Frontal cortex (tissue), 3 donors: ENCODE measurements at regions not wholly inside any gene's neighbourhood (a gene's known extent, or its start where the extent isn't known, plus 50 kb on each side); places are given as distances from the start of the nearest gene placed in this dataset.

Experiments used
- DNase-seq, 2 donors: peaks; one replicate each; pipeline ENCODE4 v3.0.0; 2012; ENCODE audit warnings: low spot score in 2 of 2
- FAIRE-seq: peaks from 2 replicates; lab custom pipeline; 2012; peaks lifted over from hg19 to GRCh38; lab: Jason Lieb, UNC
- donor health status: control.
- donor health status: control.
- donor health status: control.

GRCh38 chr10:52633266-52633665 lies 139.3 kb downstream of the MBL2 start:
- no peak for DNase-seq
- FAIRE-seq = no peak

- no peak for FAIRE-seq
- no peak for DNase-seq
Observed at GRCh38 chr10:52635651-52636050, 136.9 kb downstream of the MBL2 start.

- no peak for DNase-seq
- no peak for FAIRE-seq
Observed at GRCh38 chr10:52636874-52637273, 135.7 kb downstream of the MBL2 start.

GRCh38 chr10:52637592-52637991 lies 135.0 kb downstream of the MBL2 start:
- DNase-seq = no peak
- no peak for FAIRE-seq

GRCh38 chr10:52639652-52640051 lies 132.9 kb downstream of the MBL2 start:
- DNase-seq (no peak), FAIRE-seq (no peak)

GRCh38 chr10:52642208-52642607 lies 130.4 kb downstream of the MBL2 start:
- FAIRE-seq = no peak
- DNase-seq = no peak

GRCh38 chr10:52644373-52645186 lies 128.0 kb downstream of the MBL2 start:
- peak; percentile 79 for FAIRE-seq
- peak; percentile 7 to 8 for DNase-seq

GRCh38 chr10:52645187-52645758 lies 127.3 kb downstream of the MBL2 start:
- FAIRE-seq (no peak), DNase-seq (no peak)

- FAIRE-seq (no peak), DNase-seq (no peak)
Observed at GRCh38 chr10:52649511-52649910, 123.1 kb downstream of the MBL2 start.

GRCh38 chr10:52650873-52651272 lies 121.7 kb downstream of the MBL2 start:
- FAIRE-seq (no peak), DNase-seq (no peak)

- FAIRE-seq (no peak), DNase-seq (no peak)
Observed at GRCh38 chr10:52651293-52651692, 121.3 kb downstream of the MBL2 start.

GRCh38 chr10:52652431-52653262 lies 119.9 kb downstream of the MBL2 start:
- peak in 1 of 2 donors; percentile 15 for DNase-seq
- peak; percentile 97 for FAIRE-seq

- no peak for FAIRE-seq
- DNase-seq = peak in 1 of 2 donors; percentile 4
Observed at GRCh38 chr10:52653263-52653909, 119.2 kb downstream of the MBL2 start.

- DNase-seq (no peak), FAIRE-seq (no peak)
Observed at GRCh38 chr10:52654201-52654600, 118.4 kb downstream of the MBL2 start.

GRCh38 chr10:52658112-52658511 lies 114.5 kb downstream of the MBL2 start:
- FAIRE-seq (no peak), DNase-seq (no peak)

GRCh38 chr10:52659085-52659484 lies 113.5 kb downstream of the MBL2 start:
- no peak for DNase-seq
- FAIRE-seq = no peak

- FAIRE-seq (no peak), DNase-seq (no peak)
Observed at GRCh38 chr10:52662256-52662655, 110.3 kb downstream of the MBL2 start.

- no peak for FAIRE-seq
- DNase-seq = no peak
Observed at GRCh38 chr10:52663161-52663560, 109.4 kb downstream of the MBL2 start.

GRCh38 chr10:52664629-52665028 lies 108.0 kb downstream of the MBL2 start:
- FAIRE-seq (no peak), DNase-seq (no peak)

GRCh38 chr10:52665821-52666220 lies 106.8 kb downstream of the MBL2 start:
- no peak for DNase-seq
- no peak for FAIRE-seq
